DND-41 (cell line): ENCODE measurements at regions not wholly inside any gene's neighbourhood (a gene's known extent, or its start where the extent isn't known, plus 50 kb on each side); places are given as distances from the start of the nearest gene placed in this dataset.
"Not testable (repeated sequence)": the region's sequence is repeated elsewhere in the genome, so short reads cannot be mapped to it uniquely, and the experiment has no call there.

Experiments
- ATAC-seq: fragments of 200-7000 bp; cut with Tn5 transposase; 3 replicates; pipeline ENCODE4 v1.9.1; 2021; ENCODE audit warnings: low read depth; ENCODE audit not compliant: insufficient read depth
- DNase-seq: peaks from one replicate; pipeline ENCODE4 v3.0.0-alpha.2; 2020
- H2AFZ ChIP-seq: 2 replicates; pipeline ENCODE4 v1.6.0; 2012; ENCODE audit warnings: low read depth, low read length
- H3K27ac ChIP-seq: 2 replicates; pipeline ENCODE4 v1.5.1; 2012; ENCODE audit warnings: low read length, inconsistent platforms
- H3K27me3 ChIP-seq: fragments of 200-600 bp; sonication (generic); 2 replicates; pipeline ENCODE4 v1.6.0; 2012; ENCODE audit warnings: low read length, mild to moderate bottlenecking, inconsistent platforms; ENCODE audit not compliant: insufficient read depth, poor library complexity
- H3K36me3 ChIP-seq: 2 replicates; pipeline ENCODE4 v1.5.1; 2012; ENCODE audit warnings: low read length, inconsistent platforms; ENCODE audit not compliant: insufficient read depth
- H3K4me1 ChIP-seq: 2 replicates; pipeline ENCODE4 v1.5.1; 2012; ENCODE audit warnings: mild to moderate bottlenecking, low read length; ENCODE audit not compliant: insufficient read depth
- H3K4me2 ChIP-seq: 2 replicates; pipeline ENCODE4 v1.6.0; 2012; ENCODE audit warnings: mild to moderate bottlenecking, moderate library complexity, low read length, inconsistent platforms; ENCODE audit not compliant: insufficient read depth
- H3K4me3 ChIP-seq, 2 experiments: fragments of 200-600 bp in 1 of 2; shearing (Covaris generic) in 1 of 2; 2 replicates each; pipeline ENCODE4 v1.5.1; 2012 to 2016; ENCODE audit warnings: inconsistent platforms in 2 of 2, low read length in 2 of 2, mild to moderate bottlenecking in 2 of 2, low read depth in 1 of 2, moderate library complexity in 1 of 2
- H3K79me2 ChIP-seq: 2 replicates; pipeline ENCODE4 v1.6.0; 2012; ENCODE audit warnings: low read length, inconsistent platforms; ENCODE audit not compliant: insufficient read depth
- H3K9ac ChIP-seq: 2 replicates; pipeline ENCODE4 v1.6.0; 2012; ENCODE audit warnings: low read depth, mild to moderate bottlenecking, inconsistent platforms, low read length, moderate library complexity
- H3K9me3 ChIP-seq: 2 replicates; pipeline ENCODE4 v1.5.1; 2012; ENCODE audit warnings: low read length, moderate library complexity, mild to moderate bottlenecking, inconsistent platforms; ENCODE audit not compliant: insufficient read depth, severe bottlenecking
- H4K20me1 ChIP-seq: 2 replicates; pipeline ENCODE4 v1.6.0; 2012; ENCODE audit warnings: low read length; ENCODE audit not compliant: insufficient read depth
- EZH2 ChIP-seq: IDR thresholded peaks from 3 replicates; pipeline ENCODE4 v1.6.1; 2012; ENCODE audit warnings: borderline replicate concordance, low read depth, mild to moderate bottlenecking, moderate library complexity, low read length, inconsistent platforms; ENCODE audit not compliant: severe bottlenecking
- TF ChIP-seq, protein P1 (sequence below): IDR thresholded peaks from 2 replicates; pipeline ENCODE4 v1.5.1; 2012; ENCODE audit warnings: borderline replicate concordance, low read length, moderate library complexity, mild to moderate bottlenecking; ENCODE audit not compliant: poor library complexity, severe bottlenecking; ENCODE audit errors: extremely low read depth

DNA sequence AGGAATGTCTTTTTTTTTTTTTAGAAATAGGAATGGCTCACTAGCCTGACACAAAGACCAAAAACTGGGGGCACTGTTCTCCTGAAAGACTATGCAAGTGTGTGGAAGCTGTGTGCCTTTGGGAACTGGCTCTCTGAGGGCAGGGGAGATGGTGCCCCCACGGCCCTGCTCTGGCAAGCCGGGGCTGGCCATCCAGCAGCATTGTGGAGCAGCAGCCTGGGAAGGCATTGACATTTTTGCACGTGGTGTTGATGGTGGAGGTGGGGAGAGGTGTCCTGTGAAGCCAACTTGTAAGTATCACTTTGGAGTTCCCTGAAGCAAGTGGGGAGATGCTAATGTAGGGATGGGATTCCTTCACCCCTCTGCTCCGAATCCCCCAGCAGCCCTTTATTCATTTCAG, 460.1 kb downstream of the RPS6KC1 start:
- no peak for TF ChIP-seq EZH2
- TF ChIP-seq, protein P1, sequence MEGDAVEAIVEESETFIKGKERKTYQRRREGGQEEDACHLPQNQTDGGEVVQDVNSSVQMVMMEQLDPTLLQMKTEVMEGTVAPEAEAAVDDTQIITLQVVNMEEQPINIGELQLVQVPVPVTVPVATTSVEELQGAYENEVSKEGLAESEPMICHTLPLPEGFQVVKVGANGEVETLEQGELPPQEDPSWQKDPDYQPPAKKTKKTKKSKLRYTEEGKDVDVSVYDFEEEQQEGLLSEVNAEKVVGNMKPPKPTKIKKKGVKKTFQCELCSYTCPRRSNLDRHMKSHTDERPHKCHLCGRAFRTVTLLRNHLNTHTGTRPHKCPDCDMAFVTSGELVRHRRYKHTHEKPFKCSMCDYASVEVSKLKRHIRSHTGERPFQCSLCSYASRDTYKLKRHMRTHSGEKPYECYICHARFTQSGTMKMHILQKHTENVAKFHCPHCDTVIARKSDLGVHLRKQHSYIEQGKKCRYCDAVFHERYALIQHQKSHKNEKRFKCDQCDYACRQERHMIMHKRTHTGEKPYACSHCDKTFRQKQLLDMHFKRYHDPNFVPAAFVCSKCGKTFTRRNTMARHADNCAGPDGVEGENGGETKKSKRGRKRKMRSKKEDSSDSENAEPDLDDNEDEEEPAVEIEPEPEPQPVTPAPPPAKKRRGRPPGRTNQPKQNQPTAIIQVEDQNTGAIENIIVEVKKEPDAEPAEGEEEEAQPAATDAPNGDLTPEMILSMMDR = no peak

GRCh38 chr1:213512316-213512715, 461.3 kb downstream of the RPS6KC1 start:
- ATAC-seq = no peak
- H3K27ac ChIP-seq = no peak overlapping the region
- no peak overlapping the region for H3K4me3 ChIP-seq
- no peak for DNase-seq
- no peak overlapping the region for H3K4me2 ChIP-seq
- no peaks in the 10 kb centered on the region for H4K20me1 ChIP-seq
- H2AFZ ChIP-seq = no peak overlapping the region
- no peak overlapping the region for H3K9ac ChIP-seq
- no peaks in the 10 kb centered on the region for H3K9me3 ChIP-seq
- H3K27me3 ChIP-seq = peaks cover 6% of the 10 kb centered on the region
- H3K36me3 ChIP-seq = no peaks in the 10 kb centered on the region
- TF ChIP-seq, protein P1 = no peak
- TF ChIP-seq EZH2 = no peak
- H3K4me1 ChIP-seq = no peaks in the 10 kb centered on the region
- H3K79me2 ChIP-seq = no peaks in the 10 kb centered on the region

More for the DNA sequence above, 460.1 kb downstream of the RPS6KC1 start:
- no peak for ATAC-seq
- no peaks in the 10 kb centered on the region for H3K4me1 ChIP-seq
- peaks cover 6% of the 10 kb centered on the region for H3K27me3 ChIP-seq
- no peak overlapping the region for H3K4me3 ChIP-seq
- H3K9me3 ChIP-seq = no peaks in the 10 kb centered on the region
- H3K27ac ChIP-seq = no peak overlapping the region
- H3K9ac ChIP-seq = no peak overlapping the region
- H3K79me2 ChIP-seq = no peaks in the 10 kb centered on the region
- H3K4me2 ChIP-seq = no peak overlapping the region
- no peak overlapping the region for H2AFZ ChIP-seq
- no peaks in the 10 kb centered on the region for H3K36me3 ChIP-seq
- no peaks in the 10 kb centered on the region for H4K20me1 ChIP-seq
- no peak for DNase-seq

- H3K27me3 ChIP-seq = peaks cover 6% of the 10 kb centered on the region
- TF ChIP-seq EZH2 = no peak
- TF ChIP-seq, protein P1 = no peak
- no peak overlapping the region for H2AFZ ChIP-seq
- H3K27ac ChIP-seq = no peak overlapping the region
- no peaks in the 10 kb centered on the region for H3K79me2 ChIP-seq
- ATAC-seq (no peak), DNase-seq (no peak)
- H3K9me3 ChIP-seq = no peaks in the 10 kb centered on the region
- H3K4me3 ChIP-seq = no peak overlapping the region
- no peaks in the 10 kb centered on the region for H3K4me1 ChIP-seq
- H3K9ac ChIP-seq = no peak overlapping the region
- no peak overlapping the region for H3K4me2 ChIP-seq
- no peaks in the 10 kb centered on the region for H4K20me1 ChIP-seq
- H3K36me3 ChIP-seq = no peaks in the 10 kb centered on the region
Observed at GRCh38 chr1:213513006-213513405, 462.0 kb downstream of the RPS6KC1 start.

DNA sequence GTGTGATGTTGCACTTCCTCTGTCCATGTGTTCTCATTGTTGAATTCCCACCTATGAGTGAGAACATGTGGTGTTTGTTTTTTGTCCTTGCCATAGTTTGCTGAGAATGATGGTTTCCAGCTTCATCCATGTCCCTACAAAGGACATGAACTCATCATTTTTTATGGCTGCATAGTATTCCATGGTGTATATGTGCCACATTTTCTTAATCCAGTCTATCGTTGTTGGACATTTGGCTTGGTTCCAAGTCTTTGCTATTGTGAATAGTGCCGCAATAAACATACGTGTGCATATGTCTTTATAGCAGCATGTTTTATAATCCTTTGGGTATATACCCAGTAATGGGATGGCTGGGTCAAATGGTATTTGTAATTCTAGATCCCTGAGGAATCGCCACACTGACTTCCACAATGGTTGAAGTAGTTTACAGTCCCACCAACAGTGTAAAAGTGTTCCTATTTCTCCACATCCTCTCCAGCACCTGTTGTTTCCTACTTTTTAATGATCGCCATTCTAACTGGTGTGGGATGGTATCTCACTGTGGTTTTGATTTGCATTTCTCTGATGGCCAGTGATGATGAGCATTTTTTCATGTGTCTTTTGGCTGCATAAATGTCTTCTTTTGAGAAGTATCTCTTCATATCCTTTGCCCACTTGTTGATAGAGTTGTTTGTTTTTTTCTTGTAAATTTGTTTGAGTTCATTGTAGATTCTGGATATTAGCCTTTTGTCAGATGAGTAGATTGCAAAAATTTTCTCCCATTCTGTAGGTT, 463.6 kb downstream of the RPS6KC1 start:
- DNase-seq, H3K4me1 ChIP-seq, H2AFZ ChIP-seq, H4K20me1 ChIP-seq, ATAC-seq, H3K27me3 ChIP-seq, H3K9ac ChIP-seq, H3K9me3 ChIP-seq, H3K4me3 ChIP-seq, H3K79me2 ChIP-seq, H3K36me3 ChIP-seq, H3K27ac ChIP-seq, H3K4me2 ChIP-seq: not testable (repeated sequence)
